ENCODE measurements at regions not wholly inside any gene's neighbourhood (a gene's known extent, or its start where the extent isn't known, plus 50 kb on each side); places are given as distances from the start of the nearest gene placed in this dataset.

GRCh38 chr2:106735807-106736206 lies 150.2 kb downstream of the ST6GAL2 start:
- no peak for TF ChIP-seq CTCF (IDR thresholded peaks at IDR 0.05)
- TF ChIP-seq EP300 (IDR thresholded peaks at IDR 0.05), result no peak
- TF ChIP-seq POLR2A (IDR thresholded peaks at IDR 0.05), result no peak
- no peak for TF ChIP-seq POLR2AphosphoS5 (IDR thresholded peaks at IDR 0.05)

All from gastroesophageal sphincter (tissue), 3 donors.